K562 (cell line): ENCODE measurements at regions not wholly inside any gene's neighbourhood (a gene's known extent, or its start where the extent isn't known, plus 50 kb on each side); places are given as distances from the start of the nearest gene placed in this dataset.
A peak's percentile ranks its signal among the peaks of the same experiment; 100 is the strongest.

ENCODE experiments used
- ATAC-seq: fragments of 200-7000 bp; cut with Tn5 transposase; 3 replicates; pipeline ENCODE4 v1.9.1; 2020; ENCODE audit warnings: moderate library complexity
- BruUV-seq: library from RNA; stranded (reverse); fragments of 400-500 nt; replicated peaks from 2 replicates; lab custom pipeline; 2021; lab: Mats Ljungman, UMichigan
- CTCF ChIA-PET: fragments of 300-600 bp; formaldehyde crosslinking; extraction: SDS; loops from one replicate; lab custom pipeline; 2021; ENCODE audit warnings: low intra/inter-chr PET ratio; lab: Yijun Ruan, JAX
- POLR2A ChIA-PET: fragments of 300-600, 350-650 bp; sonication (Branson Sonifier 250); formaldehyde crosslinking; extraction: SDS; loops from one replicate; lab custom pipeline; 2021; ENCODE audit warnings: antibody characterized with exemption, inconsistent platforms; lab: Yijun Ruan, JAX
- DNase-seq, 4 experiments: peaks; one replicate each; pipeline versions ENCODE4 v3.0.0 to v3.0.0-alpha.2; 2011 to 2018; ENCODE audit warnings: low spot score in 3 of 4, mixed read lengths in 3 of 4; ENCODE audit errors: extremely low read depth in 1 of 4
- FAIRE-seq: peaks from 2 replicates; lab custom pipeline; 2011; peaks lifted over from hg19 to GRCh38; lab: Jason Lieb, UNC
- H2AFZ ChIP-seq: 2 replicates; pipeline ENCODE4 v1.6.0; 2011; ENCODE audit warnings: low read depth, low read length, control low read depth, inconsistent platforms
- H3K27ac ChIP-seq: fragments of 200-600 bp; 3 replicates; pipeline ENCODE4 v1.8.0; 2011; ENCODE audit warnings: low read depth, mild to moderate bottlenecking, control low read depth, inconsistent platforms, low read length, moderate library complexity, mixed read lengths; ENCODE audit errors: extremely low read depth
- H3K27me3 ChIP-seq, 2 experiments: fragments of 300-600 bp in 1 of 2; 2 replicates in 1 of 2; 3 replicates in 1 of 2; pipeline versions ENCODE4 v1.6.0 to v1.8.0; 2011; ENCODE audit warnings: inconsistent platforms in 2 of 2, low read length in 2 of 2, mild to moderate bottlenecking in 1 of 2, mixed read lengths in 1 of 2, moderate library complexity in 1 of 2; ENCODE audit not compliant: control insufficient read depth in 2 of 2, insufficient read depth in 2 of 2
- H3K36me3 ChIP-seq: fragments of 300-600 bp; 3 replicates; pipeline ENCODE4 v1.8.0; 2011; ENCODE audit warnings: mild to moderate bottlenecking, low read length, inconsistent platforms; ENCODE audit not compliant: control insufficient read depth, insufficient read depth
- H3K4me1 ChIP-seq, 2 experiments: fragments of 200-600 bp in 1 of 2; replicated peaks in 1 of 2; 2 replicates in 1 of 2; 3 replicates in 1 of 2; pipeline versions ENCODE4 v1.5.1 to v1.8.0; 2011; ENCODE audit warnings: inconsistent platforms in 2 of 2, low read length in 2 of 2, mild to moderate bottlenecking in 1 of 2, mixed read lengths in 1 of 2, moderate library complexity in 1 of 2; ENCODE audit not compliant: control insufficient read depth in 2 of 2, insufficient read depth in 2 of 2
- H3K4me2 ChIP-seq: 2 replicates; pipeline ENCODE4 v1.6.1; 2011; ENCODE audit warnings: low read length, control low read depth, inconsistent platforms, mixed read lengths; ENCODE audit not compliant: insufficient read depth
- H3K4me3 ChIP-seq: fragments of 200-600 bp; sonication (generic), shearing (Covaris generic); 2 replicates; pipeline ENCODE4 v1.5.1; 2016; ENCODE audit warnings: control low read depth, inconsistent platforms
- H3K79me2 ChIP-seq: fragments of 200-600 bp; 3 replicates; pipeline ENCODE4 v1.8.0; 2011; ENCODE audit warnings: low read length, inconsistent platforms; ENCODE audit not compliant: control insufficient read depth, insufficient read depth
- H3K9ac ChIP-seq, 2 experiments: 2 replicates each; pipeline versions ENCODE4 v1.6.0 to v1.6.1; 2011; ENCODE audit warnings: low read depth in 2 of 2, low read length in 2 of 2, control low read depth in 1 of 2, inconsistent platforms in 1 of 2, mild to moderate bottlenecking in 1 of 2, mixed read lengths in 1 of 2; ENCODE audit not compliant: insufficient read depth in 1 of 2
- H3K9me1 ChIP-seq: one replicate; pipeline ENCODE4 v1.6.0; 2011; ENCODE audit warnings: inconsistent platforms, mild to moderate bottlenecking, low read length, moderate library complexity; ENCODE audit not compliant: control insufficient read depth, insufficient read depth
- H3K9me3 ChIP-seq: replicated peaks from 2 replicates; pipeline ENCODE4 v1.5.1; 2011; ENCODE audit warnings: low read depth, low read length, inconsistent platforms; ENCODE audit not compliant: control insufficient read depth, insufficient read depth
- H4K20me1 ChIP-seq: replicated peaks from 2 replicates; pipeline ENCODE4 v1.6.1; 2011; ENCODE audit warnings: low read length, inconsistent platforms, mixed read lengths; ENCODE audit not compliant: control insufficient read depth, insufficient read depth
- ADNP ChIP-seq: fragments of 200-800 bp; sonication (Bioruptor generic); IDR thresholded peaks from 2 replicates; pipeline ENCODE4 v1.6.1; 2016; ENCODE audit warnings: missing genetic modification characterization, missing compliant biosample characterization
- BCOR ChIP-seq: fragments of 450-650 bp; IDR thresholded peaks from 2 replicates; pipeline ENCODE4 v1.6.1; 2016
- CBFB ChIP-seq: sonication (generic); formaldehyde crosslinking; IDR thresholded peaks from 2 replicates; pipeline ENCODE4 v1.4.0; 2020; ENCODE audit warnings: mild to moderate bottlenecking, missing genetic modification reagents
- CBX1 ChIP-seq: sonication (generic); IDR thresholded peaks from 2 replicates; pipeline ENCODE4 v1.6.1; 2016; ENCODE audit warnings: antibody characterized with exemption, low read depth, mild to moderate bottlenecking
- ETV5 ChIP-seq: sonication (generic); formaldehyde crosslinking; IDR thresholded peaks from 2 replicates; pipeline ENCODE4 v1.4.0; 2020; ENCODE audit warnings: low read depth, mild to moderate bottlenecking, missing genetic modification reagents
- HDAC2 ChIP-seq: fragments of 450-650 bp; IDR thresholded peaks from 2 replicates; pipeline ENCODE4 v1.6.1; 2016; ENCODE audit warnings: mild to moderate bottlenecking
- KDM1A ChIP-seq, 2 experiments: fragments of 450-650 bp; IDR thresholded peaks; 2 replicates each; pipeline ENCODE4 v1.6.1; 2016; ENCODE audit warnings: mild to moderate bottlenecking in 2 of 2
- MEF2A ChIP-seq: IDR thresholded peaks from 2 replicates; pipeline ENCODE4 v1.6.1; 2011; ENCODE audit warnings: low read depth, mild to moderate bottlenecking, low read length, moderate library complexity; ENCODE audit not compliant: control insufficient read depth
- PTBP1 ChIP-seq: fragments of 200-400 bp; formaldehyde crosslinking; IDR thresholded peaks from 2 replicates; pipeline ENCODE4 v1.6.1; 2017; ENCODE audit warnings: low read depth, low read length
- RBM25 ChIP-seq: fragments of 200-400 bp; formaldehyde crosslinking; IDR thresholded peaks from 2 replicates; pipeline ENCODE4 v1.6.1; 2018; ENCODE audit warnings: low read length, low read depth, moderate library complexity; ENCODE audit not compliant: severe bottlenecking
- RCOR1 ChIP-seq, 2 experiments: IDR thresholded peaks; 2 replicates each; pipeline ENCODE4 v1.6.1; 2012; ENCODE audit warnings: low read depth in 2 of 2, low read length in 2 of 2, borderline replicate concordance in 1 of 2, improper control_type of control experiment in 1 of 2
- RNF219 ChIP-seq: fragments of 250-450 bp; sonication (Bioruptor Pico); IDR thresholded peaks from 2 replicates; pipeline ENCODE4 v1.5.0; 2022; ENCODE audit warnings: mild to moderate bottlenecking
- SMARCA5 ChIP-seq: fragments of 450-650 bp; IDR thresholded peaks from 2 replicates; pipeline ENCODE4 v1.6.1; 2016
- ZBTB33 ChIP-seq: sonication (generic); formaldehyde crosslinking; IDR thresholded peaks from 2 replicates; pipeline ENCODE4 v1.8.1; 2023; ENCODE audit warnings: mild to moderate bottlenecking, missing genetic modification reagents
- ZBTB9 ChIP-seq: fragments of 450-650 bp; formaldehyde crosslinking; IDR thresholded peaks from 2 replicates; pipeline ENCODE4 v1.4.0; 2020; ENCODE audit warnings: mild to moderate bottlenecking, moderate library complexity
- ZFP36 ChIP-seq: fragments of 150-350 bp; IDR thresholded peaks from 2 replicates; pipeline ENCODE4 v1.6.1; 2018; ENCODE audit warnings: low read length, low read depth; ENCODE audit not compliant: partially characterized antibody
- ZKSCAN1 ChIP-seq: fragments of 150-350 bp; IDR thresholded peaks from 2 replicates; pipeline ENCODE4 v1.6.1; 2016; ENCODE audit warnings: low read depth, low read length
- WGBS: fragments of 100-300 bp; shearing (Covaris generic); methylation state at CpG from one replicate; pipeline ENCODE4 v1.1.6; 2016; ENCODE audit warnings: low coverage, mixed read lengths; ENCODE audit not compliant: insufficient coverage; ENCODE audit errors: missing lambda C conversion rate; 5-methylcytosine and 5-hydroxymethylcytosine counted together
- in situ Hi-C: fragments of 300-500 bp; cut with MboI; formaldehyde crosslinking; loops from 4 replicates; pipeline ENCODE4 v1.15.0; 2018; ENCODE audit warnings: inconsistent platforms, mixed read lengths
- intact Hi-C: fragments of 100-400 bp; cut with micrococcal nuclease; formaldehyde crosslinking; loops from 2 replicates; pipeline ENCODE4 v1.14.2; 2022

GRCh38 chr12:124435806-124436345 is 131.5 kb downstream of the NCOR2 start:
- Histone ChIP-seq H3K9ac (no peak overlapping the region), H3K27ac (no peak overlapping the region), H3K79me2 (no peaks in the 10 kb centered on the region), H2AFZ (no peak overlapping the region), H3K27me3 (no peaks in the 10 kb centered on the region), H4K20me1 (no peaks in the 10 kb centered on the region; the same call in 1 of the 2 replicates), H3K4me2 (no peak overlapping the region), H3K9me1 (no peaks in the 10 kb centered on the region), H3K4me3 (no peak overlapping the region), H3K4me1 (peaks cover 0 to 26% of the 10 kb centered on the region in 2 experiments; a peak in 2 of 5 replicates), H3K36me3 (peaks cover 22% of the 10 kb centered on the region), H3K9me3 (0 out of 2 replicates have a peak, but pooled peaks cover 2% of the 10 kb centered on the region)
- WGBS, result 93% methylated on average over 15 of the region's 16 CpGs
- ChIA-PET CTCF (no interaction called here), POLR2A (no interaction called here)
- TF ChIP-seq ZBTB9 (CRISPR knock-in tag) (no peak), KDM1A (IDR thresholded peaks at IDR 0.05) (peak; percentile 49 to 83), RNF219 (CRISPR knock-in tag) (no peak), ZKSCAN1 (0 out of 2 replicates have a peak, but pooled peaks have one; percentile 30), ZFP36 (peak; percentile 88), BCOR (peak; percentile 95), PTBP1 (0 out of 2 replicates have a peak, but pooled peaks have one; percentile 25), RBM25 (peak; percentile 80), ADNP (tag) (peak; percentile 60; the same call in 1 of the 2 replicates), ETV5 (CRISPR knock-in tag) (no peak), CBFB (CRISPR knock-in tag) (no peak), SMARCA5 (peak; percentile 87), ZBTB33 (peak; percentile 40; the same call in 1 of the 2 replicates), CBX1 (peak; percentile 53; the same call in 1 of the 2 replicates), HDAC2 (0 out of 2 replicates have a peak, but pooled peaks have one; percentile 50), MEF2A (no peak), RCOR1 (IDR thresholded peaks at IDR 0.05; ENCODE audit: borderline replicate concordance in 1 of 2, low read depth in 2 of 2, low read length in 2 of 2) (peak in 1 of 2 experiments; percentile 21; a peak in 1 of 4 replicates)
- BruUV-seq, result no TSS peak
- FAIRE-seq (no peak), DNase-seq (no peak), ATAC-seq (peak; percentile 35)
- in situ Hi-C loops (no loop called here), intact Hi-C loops (no loop called here)
